HepG2 (cell line): ENCODE measurements at regions not wholly inside any gene's neighbourhood (a gene's known extent, or its start where the extent isn't known, plus 50 kb on each side); places are given as distances from the start of the nearest gene placed in this dataset.

Source experiments
- ATAC-seq: fragments of 200-7000 bp; cut with Tn5 transposase; 3 replicates; pipeline ENCODE4 v1.9.1; 2020; ENCODE audit warnings: mild to moderate bottlenecking, moderate library complexity
- BruUV-seq: library from RNA; stranded (reverse); fragments of 400-500 nt; replicated peaks from 2 replicates; lab custom pipeline; 2021; lab: Mats Ljungman, UMichigan
- CTCF ChIA-PET: fragments of 300-600 bp; formaldehyde crosslinking; extraction: SDS; loops from one replicate; lab custom pipeline; 2021; ENCODE audit warnings: low total read pairs, inconsistent platforms, low intra/inter-chr PET ratio; lab: Yijun Ruan, JAX
- POLR2A ChIA-PET: fragments of 350-600 bp; sonication (Branson Sonifier 250); formaldehyde crosslinking; loops from one replicate; lab custom pipeline; 2020; ENCODE audit warnings: antibody characterized with exemption, inconsistent platforms; lab: Yijun Ruan, JAX
- DNase-seq: peaks from one replicate; pipeline ENCODE4 v3.0.0-alpha.2; 2015; ENCODE audit warnings: low spot score
- FAIRE-seq: peaks from 3 replicates; lab custom pipeline; 2011; peaks lifted over from hg19 to GRCh38; lab: Jason Lieb, UNC
- H2AFZ ChIP-seq: one replicate; pipeline ENCODE4 v1.6.1; 2011; ENCODE audit warnings: low read length, inconsistent platforms
- H3K27ac ChIP-seq: fragments of 300-600 bp; 3 replicates; pipeline ENCODE4 v1.8.0; 2011; ENCODE audit warnings: mixed run types, mild to moderate bottlenecking, mixed read lengths, low read length, inconsistent platforms; ENCODE audit not compliant: insufficient read depth; ENCODE audit errors: extremely low read length
- H3K27me3 ChIP-seq, 2 experiments: fragments of 200-600 bp in 1 of 2; 2 replicates in 1 of 2; 3 replicates in 1 of 2; pipeline versions ENCODE4 v1.6.0 to v1.8.0; 2011; ENCODE audit warnings: low read length in 2 of 2, mild to moderate bottlenecking in 2 of 2, moderate library complexity in 2 of 2, inconsistent platforms in 1 of 2; ENCODE audit not compliant: insufficient read depth in 2 of 2, control insufficient read depth in 1 of 2
- H3K36me3 ChIP-seq, 2 experiments: fragments of 200-600 bp in 1 of 2; replicated peaks in 1 of 2; 2 replicates in 1 of 2; 3 replicates in 1 of 2; pipeline versions ENCODE4 v1.5.1 to v1.8.0; 2011; ENCODE audit warnings: low read length in 2 of 2, inconsistent platforms in 1 of 2; ENCODE audit not compliant: insufficient read depth in 2 of 2, control insufficient read depth in 1 of 2
- H3K4me1 ChIP-seq: 2 replicates; pipeline ENCODE4 v1.5.1; 2012; ENCODE audit warnings: low read length, inconsistent platforms; ENCODE audit not compliant: insufficient read depth
- H3K4me2 ChIP-seq: 2 replicates; pipeline ENCODE4 v1.6.0; 2011; ENCODE audit warnings: low read depth, low read length, inconsistent platforms
- H3K4me3 ChIP-seq, 3 experiments: fragments of 200-600 bp in 1 of 3; sonication (generic), shearing (Covaris generic) in 1 of 3; replicated peaks in 1 of 3; 2 replicates each; pipeline ENCODE4 v1.5.1; 2011 to 2016; ENCODE audit warnings: low read length in 3 of 3, inconsistent platforms in 2 of 3, low read depth in 2 of 3, mild to moderate bottlenecking in 2 of 3, control low read depth in 1 of 3, mixed read lengths in 1 of 3; ENCODE audit not compliant: insufficient read depth in 1 of 3
- H3K79me2 ChIP-seq: one replicate; pipeline ENCODE4 v1.6.1; 2011; ENCODE audit warnings: low read length, inconsistent platforms; ENCODE audit not compliant: insufficient read depth
- H3K9ac ChIP-seq: 2 replicates; pipeline ENCODE4 v1.6.0; 2011; ENCODE audit warnings: mild to moderate bottlenecking, low read depth, low read length, inconsistent platforms; ENCODE audit not compliant: insufficient read depth
- H3K9me3 ChIP-seq: 2 replicates; pipeline ENCODE4 v1.5.1; 2012; ENCODE audit warnings: mild to moderate bottlenecking, low read length
- H4K20me1 ChIP-seq: 2 replicates; pipeline ENCODE4 v1.6.0; 2011; ENCODE audit warnings: inconsistent platforms, mild to moderate bottlenecking, low read length, moderate library complexity; ENCODE audit not compliant: insufficient read depth
- ARID3A ChIP-seq: IDR thresholded peaks from 2 replicates; pipeline ENCODE4 v1.6.1; 2012; ENCODE audit warnings: low read depth, low read length, improper control_type of control experiment
- ASH2L ChIP-seq: fragments of 300-600, 200-600 bp; sonication (generic); IDR thresholded peaks from 2 replicates; pipeline ENCODE4 v1.7.0; 2017; ENCODE audit warnings: low read depth, mild to moderate bottlenecking, moderate library complexity, mixed read lengths, low read length; ENCODE audit not compliant: insufficient read length
- EHMT2 ChIP-seq: fragments of 200-600 bp; sonication (generic); IDR thresholded peaks from 2 replicates; pipeline ENCODE4 v1.7.0; 2017; ENCODE audit warnings: antibody characterized with exemption, low read depth, low read length, borderline replicate concordance
- MNT ChIP-seq: fragments of 450-650 bp; IDR thresholded peaks from 2 replicates; pipeline ENCODE4 v1.6.1; 2016
- SIX1 ChIP-seq: sonication (generic); formaldehyde crosslinking; IDR thresholded peaks from 2 replicates; pipeline ENCODE4 v1.4.0; 2020; ENCODE audit warnings: missing genetic modification reagents, borderline replicate concordance
- ZBED4 ChIP-seq: sonication (generic); formaldehyde crosslinking; IDR thresholded peaks from 2 replicates; pipeline ENCODE4 v1.4.0; 2020; ENCODE audit warnings: missing genetic modification reagents, borderline replicate concordance
- ZBTB39 ChIP-seq: sonication (generic); formaldehyde crosslinking; IDR thresholded peaks from 2 replicates; pipeline ENCODE4 v1.5.0; 2020; ENCODE audit warnings: missing genetic modification reagents
- ZFP91 ChIP-seq: sonication (generic); formaldehyde crosslinking; IDR thresholded peaks from 2 replicates; pipeline ENCODE4 v1.9.0; 2022; ENCODE audit warnings: missing genetic modification reagents, mild to moderate bottlenecking, borderline replicate concordance
- ZMYM2 ChIP-seq: sonication (generic); formaldehyde crosslinking; IDR thresholded peaks from 2 replicates; pipeline ENCODE4 v1.8.0; 2022; ENCODE audit warnings: mild to moderate bottlenecking, missing genetic modification reagents
- ZNF547 ChIP-seq: sonication (generic); formaldehyde crosslinking; IDR thresholded peaks from 2 replicates; pipeline ENCODE4 v1.5.1; 2020; ENCODE audit warnings: mild to moderate bottlenecking, missing genetic modification reagents
- ZNF7 ChIP-seq: IDR thresholded peaks from 2 replicates; pipeline ENCODE4 v1.6.1; 2016; ENCODE audit warnings: missing biosample characterization, missing genetic modification reagents
- ZNF788 ChIP-seq: sonication (generic); formaldehyde crosslinking; IDR thresholded peaks from 2 replicates; pipeline ENCODE4 v1.5.0; 2020; ENCODE audit warnings: mild to moderate bottlenecking, missing genetic modification reagents, borderline replicate concordance
- WGBS: methylation state at CpG from one replicate; pipeline ENCODE4 v1.1.6; 2017; ENCODE audit warnings: low lambda C conversion rate; 5-methylcytosine and 5-hydroxymethylcytosine counted together
- in situ Hi-C: cut with HindIII; loops from 2 replicates; pipeline ENCODE4 v1.10.0; 2017; ENCODE audit warnings: low pct_unique_long_range_greater_than_20kb; ENCODE audit not compliant: extremely low pct_ligation_motif_present
- intact Hi-C: fragments of 100-400 bp; cut with micrococcal nuclease; formaldehyde crosslinking; loops from one replicate; pipeline ENCODE4 v1.10.0; 2022; ENCODE audit not compliant: unreplicated experiment

- peak; percentile 5 for TF ChIP-seq ASH2L
- 0 out of 2 replicates have a peak, but pooled peaks have one; percentile 20 for TF ChIP-seq EHMT2
- TF ChIP-seq ZNF547, result no peak
- no peak for TF ChIP-seq ZNF788 (CRISPR knock-in tag)
- 0 out of 2 replicates have a peak, but pooled peaks have one; percentile 8 for TF ChIP-seq ZMYM2
Observed at GRCh38 chr15:62570405-62570783, 405.3 kb upstream of the C2CD4B start (continued).

GRCh38 chr15:62571072-62571471, 406.0 kb upstream of the C2CD4B start:
- peaks cover 24% of the 10 kb centered on the region for H3K4me1 ChIP-seq
- in situ Hi-C loops (no loop called here), intact Hi-C loops (no loop called here)
- peaks cover 45% of the 10 kb centered on the region for H4K20me1 ChIP-seq
- H3K4me2 ChIP-seq, result no peak overlapping the region
- H3K4me3 ChIP-seq, result no peak overlapping the region
- H3K27me3 ChIP-seq, result peaks cover 3 to 34% of the 10 kb centered on the region in 2 experiments; a peak in 3 of 5 replicates
- H3K36me3 ChIP-seq, result no peaks in the 10 kb centered on the region
- H2AFZ ChIP-seq, result no peak overlapping the region
- FAIRE-seq, result no peak
- no peak for ATAC-seq
- H3K9ac ChIP-seq, result no peak overlapping the region
- H3K27ac ChIP-seq, result no peak overlapping the region
- ChIA-PET POLR2A (no interaction called here), CTCF (no interaction called here)
- 96% methylated on average over 7 of the region's 7 CpGs for WGBS
- H3K79me2 ChIP-seq, result no peaks in the 10 kb centered on the region
- DNase-seq, result no peak
- H3K9me3 ChIP-seq, result no peaks in the 10 kb centered on the region
- no TSS peak for BruUV-seq
- TF ChIP-seq ARID3A (no peak), ZNF7 (no peak), ZBED4 (CRISPR knock-in tag) (no peak), SIX1 (CRISPR knock-in tag) (no peak), ZMYM2 (no peak), ZBTB39 (CRISPR knock-in tag) (no peak), ZFP91 (CRISPR knock-in tag) (no peak), MNT (no peak)
